OCI-LY3 (cell line): ENCODE measurements at regions not wholly inside any gene's neighbourhood (a gene's known extent, or its start where the extent isn't known, plus 50 kb on each side); places are given as distances from the start of the nearest gene placed in this dataset.

Experiments used
- H2AFZ ChIP-seq: fragments of 200-600, 300-600 bp; shearing (Covaris generic); 2 replicates; pipeline ENCODE4 v1.6.0; 2014; ENCODE audit warnings: antibody characterized with exemption, low read depth, low read length
- H3K27ac ChIP-seq: fragments of 200-600, 300-600 bp; sonication (generic); 2 replicates; pipeline ENCODE4 v1.5.1; 2014; ENCODE audit warnings: mild to moderate bottlenecking, low read length, moderate library complexity, mixed read lengths
- H3K27me3 ChIP-seq: fragments of 200-600, 300-600 bp; sonication (generic); 2 replicates; pipeline ENCODE4 v1.6.1; 2014; ENCODE audit warnings: low read depth, low read length, mixed read lengths
- H3K36me3 ChIP-seq: fragments of 200-600, 300-600 bp; sonication (generic); replicated peaks from 2 replicates; pipeline ENCODE3; 2014; ENCODE audit warnings: low read depth, low read length, mixed read lengths
- H3K4me1 ChIP-seq: fragments of 300-600, 200-600 bp; sonication (generic); 2 replicates; pipeline ENCODE4 v1.6.1; 2014; ENCODE audit warnings: low read length, mixed read lengths
- H3K4me2 ChIP-seq: fragments of 200-600, 300-600 bp; sonication (generic); 2 replicates; pipeline ENCODE4 v1.6.1; 2014; ENCODE audit warnings: low read length, mixed read lengths
- H3K4me3 ChIP-seq: fragments of 300-600, 200-600 bp; sonication (generic); 2 replicates; pipeline ENCODE4 v1.5.1; 2014; ENCODE audit warnings: antibody characterized with exemption, mild to moderate bottlenecking, low read length, moderate library complexity
- H3K79me2 ChIP-seq: fragments of 300-600, 200-600 bp; shearing (Covaris generic); 2 replicates; pipeline ENCODE4 v1.6.1; 2014; ENCODE audit warnings: mild to moderate bottlenecking, low read length, mixed read lengths
- H3K9ac ChIP-seq: fragments of 300-600, 200-600 bp; shearing (Covaris generic); 2 replicates; pipeline ENCODE4 v1.6.0; 2014; ENCODE audit warnings: mild to moderate bottlenecking, low read length, moderate library complexity
- H3K9me3 ChIP-seq: fragments of 200-600, 300-600 bp; shearing (Covaris generic); 2 replicates; pipeline ENCODE4 v1.6.1; 2014; ENCODE audit warnings: low read length, mixed read lengths; ENCODE audit not compliant: insufficient read depth
- H4K20me1 ChIP-seq: fragments of 200-600, 300-600 bp; sonication (generic); 2 replicates; pipeline ENCODE4 v1.6.1; 2016; ENCODE audit warnings: low read length, mixed read lengths; ENCODE audit not compliant: insufficient read depth
- EZH2phosphoT487 ChIP-seq: fragments of 200-600 bp; shearing (Covaris generic); IDR thresholded peaks from 2 replicates; pipeline ENCODE4 v1.6.1; 2018; ENCODE audit warnings: antibody characterized with exemption, mixed run types, low read depth
- TF ChIP-seq, protein P1 (sequence below): fragments of 200-600, 300-600 bp; sonication (generic); IDR thresholded peaks from 2 replicates; pipeline ENCODE4 v1.5.1; 2014; ENCODE audit warnings: antibody characterized with exemption, low read length, low read depth

DNA sequence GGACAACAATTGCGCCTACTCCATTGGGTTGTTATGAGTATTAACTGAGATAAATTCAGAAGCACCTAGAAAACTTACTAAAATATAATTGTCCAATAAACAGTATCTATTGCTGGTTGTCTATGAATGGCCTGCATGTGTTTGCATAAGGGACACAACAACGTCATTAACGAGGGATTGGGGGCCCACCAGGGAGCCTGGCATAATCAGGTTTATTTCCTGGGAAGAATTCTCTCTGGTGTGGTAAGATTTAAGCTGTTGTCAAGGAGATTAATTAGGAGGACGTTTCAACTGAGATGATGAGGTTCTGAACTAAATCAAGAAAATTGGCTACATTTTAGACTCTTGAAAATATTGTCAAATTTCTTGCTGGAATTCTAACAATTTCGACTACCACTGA is 176.1 kb upstream of the CDIN1 start:
- Histone ChIP-seq H3K9me3 (no peaks in the 10 kb centered on the region), H3K27me3 (no peaks in the 10 kb centered on the region), H3K36me3 (no peaks in the 10 kb centered on the region), H3K27ac (no peak overlapping the region), H3K79me2 (no peaks in the 10 kb centered on the region), H3K4me1 (no peaks in the 10 kb centered on the region), H2AFZ (no peak overlapping the region), H3K4me3 (no peak overlapping the region), H4K20me1 (no peaks in the 10 kb centered on the region), H3K4me2 (no peak overlapping the region), H3K9ac (no peak overlapping the region)
- TF ChIP-seq EZH2phosphoT487 = no peak
- TF ChIP-seq, protein P1, sequence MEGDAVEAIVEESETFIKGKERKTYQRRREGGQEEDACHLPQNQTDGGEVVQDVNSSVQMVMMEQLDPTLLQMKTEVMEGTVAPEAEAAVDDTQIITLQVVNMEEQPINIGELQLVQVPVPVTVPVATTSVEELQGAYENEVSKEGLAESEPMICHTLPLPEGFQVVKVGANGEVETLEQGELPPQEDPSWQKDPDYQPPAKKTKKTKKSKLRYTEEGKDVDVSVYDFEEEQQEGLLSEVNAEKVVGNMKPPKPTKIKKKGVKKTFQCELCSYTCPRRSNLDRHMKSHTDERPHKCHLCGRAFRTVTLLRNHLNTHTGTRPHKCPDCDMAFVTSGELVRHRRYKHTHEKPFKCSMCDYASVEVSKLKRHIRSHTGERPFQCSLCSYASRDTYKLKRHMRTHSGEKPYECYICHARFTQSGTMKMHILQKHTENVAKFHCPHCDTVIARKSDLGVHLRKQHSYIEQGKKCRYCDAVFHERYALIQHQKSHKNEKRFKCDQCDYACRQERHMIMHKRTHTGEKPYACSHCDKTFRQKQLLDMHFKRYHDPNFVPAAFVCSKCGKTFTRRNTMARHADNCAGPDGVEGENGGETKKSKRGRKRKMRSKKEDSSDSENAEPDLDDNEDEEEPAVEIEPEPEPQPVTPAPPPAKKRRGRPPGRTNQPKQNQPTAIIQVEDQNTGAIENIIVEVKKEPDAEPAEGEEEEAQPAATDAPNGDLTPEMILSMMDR = no peak

DNA sequence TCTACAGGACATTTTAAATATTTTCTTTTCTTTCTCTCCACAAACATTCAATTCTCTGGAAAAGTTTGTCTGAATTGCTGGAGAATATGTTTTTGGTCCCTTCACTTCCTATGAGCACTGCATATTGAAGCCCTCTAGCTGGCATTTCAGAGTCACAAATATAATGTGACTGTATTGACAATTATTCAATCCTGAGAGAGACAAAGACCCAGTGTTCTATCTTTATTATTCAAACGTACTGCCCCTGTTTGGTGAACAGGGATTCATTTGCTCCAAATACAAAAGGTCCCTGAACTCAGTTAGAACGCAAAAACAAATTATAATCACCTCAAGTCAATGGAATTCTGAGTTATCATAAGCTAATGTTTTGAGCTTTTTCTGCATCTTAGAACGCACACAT is 173.1 kb upstream of the CDIN1 start:
- no peak overlapping the region for H3K27ac ChIP-seq
- H3K9ac ChIP-seq = no peak overlapping the region

DNA sequence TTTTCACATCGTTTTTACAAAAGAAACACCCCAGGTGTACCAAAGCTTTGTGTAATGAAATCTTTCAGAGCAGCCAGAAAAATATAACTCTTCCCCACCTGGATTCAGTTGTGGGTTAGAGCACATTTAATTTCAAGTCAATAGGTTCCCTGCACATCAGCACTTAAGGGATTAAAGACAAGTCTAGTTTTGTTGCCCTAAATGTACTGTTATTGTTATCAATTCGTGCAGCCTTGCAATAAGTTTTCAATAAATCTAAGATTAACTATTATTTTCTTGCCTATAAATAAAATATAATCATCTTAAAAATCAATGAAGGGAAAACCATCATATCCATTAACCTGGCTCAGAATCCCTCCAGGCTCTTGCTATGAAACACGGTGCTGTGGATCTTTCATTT is 172.5 kb upstream of the CDIN1 start:
- H3K9me3 ChIP-seq = no peaks in the 10 kb centered on the region
- no peak for TF ChIP-seq EZH2phosphoT487
- TF ChIP-seq, protein P1 = no peak
- H4K20me1 ChIP-seq = no peaks in the 10 kb centered on the region
- no peak overlapping the region for H3K9ac ChIP-seq
- H3K4me3 ChIP-seq = no peak overlapping the region
- H3K27me3 ChIP-seq = no peaks in the 10 kb centered on the region
- no peaks in the 10 kb centered on the region for H3K79me2 ChIP-seq
- no peak overlapping the region for H3K4me2 ChIP-seq
- H2AFZ ChIP-seq = no peak overlapping the region
- H3K27ac ChIP-seq = no peak overlapping the region
- H3K36me3 ChIP-seq = no peaks in the 10 kb centered on the region
- H3K4me1 ChIP-seq = no peaks in the 10 kb centered on the region

More for the DNA sequence above, 173.1 kb upstream of the CDIN1 start:
- no peak overlapping the region for H3K4me2 ChIP-seq
- H2AFZ ChIP-seq = no peak overlapping the region
- H3K4me3 ChIP-seq = no peak overlapping the region
- H3K9me3 ChIP-seq = no peaks in the 10 kb centered on the region
- H3K79me2 ChIP-seq = no peaks in the 10 kb centered on the region
- H3K36me3 ChIP-seq = no peaks in the 10 kb centered on the region
- H3K4me1 ChIP-seq = no peaks in the 10 kb centered on the region
- no peaks in the 10 kb centered on the region for H4K20me1 ChIP-seq
- no peaks in the 10 kb centered on the region for H3K27me3 ChIP-seq
- TF ChIP-seq EZH2phosphoT487 = no peak
- TF ChIP-seq, protein P1 = no peak

DNA sequence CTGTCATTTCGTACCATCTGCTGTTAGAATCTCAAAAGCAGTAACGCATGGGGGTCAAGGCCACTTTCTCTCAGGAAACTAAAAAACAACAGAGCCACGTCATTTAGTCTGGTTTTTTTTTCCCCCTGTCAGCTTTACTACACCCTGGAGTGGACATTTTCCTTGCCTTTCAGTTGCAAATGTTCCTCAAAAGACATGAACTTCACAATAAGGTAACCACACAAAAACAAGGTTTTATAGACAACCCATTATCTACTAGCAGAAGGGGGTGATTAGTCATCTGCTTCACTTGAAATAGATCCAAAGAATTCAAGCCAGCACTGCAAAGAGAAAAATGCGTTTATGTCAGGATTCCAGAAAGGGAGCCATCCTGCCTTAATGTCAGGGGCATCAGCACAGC is 171.8 kb upstream of the CDIN1 start:
- Histone ChIP-seq H4K20me1 (no peaks in the 10 kb centered on the region), H2AFZ (0 out of 2 replicates have a peak overlapping the region, but pooled peaks have one; percentile 16), H3K4me1 (no peaks in the 10 kb centered on the region), H3K79me2 (no peaks in the 10 kb centered on the region), H3K27me3 (no peaks in the 10 kb centered on the region), H3K36me3 (no peaks in the 10 kb centered on the region), H3K9me3 (no peaks in the 10 kb centered on the region), H3K4me2 (no peak overlapping the region), H3K4me3 (no peak overlapping the region), H3K27ac (no peak overlapping the region), H3K9ac (no peak overlapping the region)
- TF ChIP-seq, protein P1 = no peak
- TF ChIP-seq EZH2phosphoT487 = no peak
